ENCODE measurements at regions not wholly inside any gene's neighbourhood (a gene's known extent, or its start where the extent isn't known, plus 50 kb on each side); places are given as distances from the start of the nearest gene placed in this dataset.

- no peak for DNase-seq
Measured at GRCh38 chr2:30341500-30342267, 105.4 kb upstream of the LCLAT1 start.

- no peak for DNase-seq
Measured at GRCh38 chr2:30346471-30347169, 100.4 kb upstream of the LCLAT1 start.

DNA sequence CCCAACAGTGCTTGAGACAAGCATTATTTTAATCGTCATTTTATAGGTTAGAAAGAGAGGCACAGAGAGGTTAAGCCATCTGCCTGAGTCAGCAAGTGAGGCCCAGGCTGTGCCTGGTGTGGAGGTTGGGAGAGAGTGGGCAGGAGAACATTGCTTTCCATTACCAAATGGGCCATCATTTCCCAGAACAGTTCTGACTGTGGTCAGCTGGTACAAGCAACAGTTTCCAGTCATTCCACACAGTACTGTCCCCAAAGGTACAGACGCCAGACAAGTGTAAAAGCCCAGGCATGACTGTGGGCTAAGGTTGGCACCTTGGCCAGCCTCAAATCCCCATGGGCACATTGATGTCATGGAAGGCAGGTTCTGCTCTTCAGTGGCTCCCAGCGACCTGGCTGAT is 98.2 kb upstream of the LCLAT1 start:
- no peak for DNase-seq

DNA sequence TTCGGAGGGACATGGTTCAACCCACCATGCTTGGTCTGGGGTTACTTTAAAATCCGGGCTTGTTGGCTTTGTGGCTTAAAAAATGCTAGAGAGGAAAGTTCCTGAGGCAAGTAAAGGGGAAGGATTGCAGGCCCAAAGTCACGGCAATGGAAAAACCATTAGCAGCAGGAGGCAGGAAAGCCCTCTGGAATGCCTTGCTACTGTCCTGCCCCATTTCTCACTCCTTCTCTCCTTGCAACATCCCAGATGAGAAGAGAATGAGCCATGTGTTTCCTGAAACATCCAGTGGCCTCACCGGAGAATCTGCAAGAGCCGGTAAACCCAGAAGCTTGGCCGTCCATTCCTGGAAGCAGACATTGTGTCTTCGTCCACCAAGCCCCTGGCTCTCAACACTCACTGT is 97.4 kb upstream of the LCLAT1 start:
- no peak for DNase-seq

GRCh38 chr2:30351116-30351515 is 95.9 kb upstream of the LCLAT1 start:
- DNase-seq, result no peak

DNA sequence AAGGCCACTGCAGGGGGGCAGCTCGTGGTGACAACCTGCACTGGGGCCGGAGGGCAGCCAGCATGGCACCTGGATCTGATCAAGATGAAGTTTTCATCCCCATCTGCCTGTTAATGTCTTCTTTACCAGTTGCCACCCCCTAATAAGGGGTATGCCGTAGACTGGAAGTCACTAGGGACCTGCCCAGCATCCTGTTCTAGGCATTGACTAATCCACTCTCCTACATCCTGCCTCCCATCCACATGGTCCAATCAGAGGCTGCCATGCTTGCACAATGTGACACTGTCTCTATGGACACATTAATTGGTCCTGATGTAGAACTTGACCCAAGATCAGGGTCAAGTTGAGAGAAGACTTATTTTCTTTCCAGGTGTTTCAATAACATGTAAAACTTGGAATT is 95.1 kb upstream of the LCLAT1 start:
- DNase-seq, result no peak

- no peak for DNase-seq
Measured at GRCh38 chr2:30354150-30354549, 92.9 kb upstream of the LCLAT1 start.

- no peak for DNase-seq
Measured at GRCh38 chr2:30354621-30355020, 92.4 kb upstream of the LCLAT1 start.

DNA sequence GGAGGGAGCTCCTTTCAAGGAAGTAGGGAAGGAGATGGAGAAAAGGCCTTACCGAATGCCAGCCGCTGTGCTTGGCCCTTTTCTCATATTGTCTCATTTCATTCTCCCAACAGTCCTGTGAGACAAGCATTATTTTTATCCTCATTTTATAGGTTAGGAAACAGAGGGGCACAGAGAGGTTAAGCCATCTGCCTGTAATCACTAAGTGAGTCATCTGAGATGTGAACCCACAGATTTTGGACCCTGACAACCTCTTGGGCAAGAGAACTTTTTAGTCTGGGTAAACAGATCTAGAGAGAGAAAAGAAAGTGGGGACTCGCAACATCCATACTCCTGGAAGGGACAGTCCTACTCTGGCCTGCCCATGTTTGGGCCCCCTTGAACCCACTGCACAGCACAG is 91.7 kb upstream of the LCLAT1 start:
- DNase-seq, result no peak

DNA sequence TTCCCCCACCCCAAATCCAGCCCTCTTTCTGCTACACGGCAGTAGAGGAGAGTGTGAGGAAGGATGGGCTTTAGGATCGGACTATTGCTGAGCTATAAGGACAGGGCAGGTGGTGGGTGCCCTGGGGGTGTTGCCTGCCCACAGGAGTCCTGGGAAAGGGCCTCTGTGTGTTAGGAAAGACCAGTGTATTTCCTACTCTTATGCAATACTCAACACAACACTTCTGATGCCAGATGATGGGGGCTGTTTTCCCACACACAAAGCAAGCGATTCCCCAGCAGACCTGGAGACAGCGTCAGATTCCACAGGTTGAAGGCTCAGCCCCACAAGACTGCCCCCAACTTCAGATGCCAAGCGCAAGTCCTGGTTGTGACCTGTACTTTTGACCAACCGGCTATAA is 91.0 kb upstream of the LCLAT1 start:
- DNase-seq, result no peak

- no peak for DNase-seq
Measured at GRCh38 chr2:30356776-30357175, 90.3 kb upstream of the LCLAT1 start.

- no peak for DNase-seq
Measured at GRCh38 chr2:30358351-30358750, 88.7 kb upstream of the LCLAT1 start.

GRCh38 chr2:30358842-30359241 is 88.2 kb upstream of the LCLAT1 start:
- DNase-seq, result no peak

DNA sequence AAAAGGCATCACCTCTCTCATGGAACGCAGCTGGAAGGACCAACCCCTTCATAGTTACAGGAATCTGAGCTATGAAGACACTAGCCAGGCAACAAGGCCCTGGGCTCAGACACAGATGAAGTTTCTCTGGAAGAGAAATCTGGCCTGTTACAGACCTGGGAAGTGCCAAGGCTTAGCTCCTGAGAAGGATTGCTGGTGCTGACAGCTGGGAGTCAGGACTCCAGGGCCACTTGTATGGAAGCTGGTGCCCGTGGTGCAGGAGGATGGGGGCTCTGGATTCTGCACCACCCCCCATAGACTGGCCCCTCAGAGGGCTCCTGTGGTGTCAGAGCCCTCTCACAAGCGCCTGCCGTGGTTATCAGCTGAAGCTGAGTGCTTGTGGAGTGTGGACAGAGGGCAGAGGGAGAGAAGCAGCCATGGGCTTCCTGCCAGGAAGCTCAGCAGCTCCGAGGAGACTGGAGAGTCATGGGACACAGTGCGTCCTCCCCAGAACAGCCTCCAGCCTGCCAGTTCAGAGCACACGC is 87.3 kb upstream of the LCLAT1 start:
- no peak for DNase-seq

DNA sequence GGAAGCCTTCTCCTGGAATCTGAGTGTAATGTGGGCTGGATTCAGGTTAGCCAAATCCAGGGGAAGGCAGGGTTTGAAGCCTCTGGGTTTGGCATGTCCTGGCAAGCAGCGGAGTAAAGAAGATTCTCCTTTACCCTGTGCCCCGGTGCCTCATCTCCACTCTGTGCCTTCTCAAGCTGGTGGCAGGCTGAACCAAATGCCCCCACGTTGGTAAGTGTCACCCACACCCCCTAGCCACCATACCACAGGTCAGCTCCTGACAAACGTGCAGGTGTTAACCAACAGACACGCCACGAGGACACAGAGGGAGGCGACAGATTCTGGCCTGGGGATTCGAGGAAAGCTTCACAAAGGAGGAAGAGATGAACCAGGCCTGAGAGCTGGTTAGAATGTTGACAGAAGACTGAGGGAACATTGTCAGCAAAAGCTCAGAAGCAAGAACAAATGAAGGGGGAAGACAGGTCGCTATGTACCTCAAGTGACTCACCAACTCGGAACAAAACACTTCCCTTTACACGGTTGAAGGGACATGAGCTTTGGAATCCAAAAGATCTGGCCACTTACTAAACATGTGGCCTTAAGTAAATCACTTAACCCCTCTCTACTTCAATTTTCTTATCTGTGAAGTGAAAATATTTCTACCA is 85.2 kb upstream of the LCLAT1 start:
- no peak for DNase-seq

GRCh38 chr2:30362468-30363081 is 84.5 kb upstream of the LCLAT1 start:
- DNase-seq, result no peak

- no peak for DNase-seq
Measured at GRCh38 chr2:30363406-30363805, 83.6 kb upstream of the LCLAT1 start.

- DNase-seq, result no peak
Measured at GRCh38 chr2:30365201-30365600, 81.8 kb upstream of the LCLAT1 start.

GRCh38 chr2:30366199-30366691 is 80.8 kb upstream of the LCLAT1 start:
- no peak for DNase-seq

DNA sequence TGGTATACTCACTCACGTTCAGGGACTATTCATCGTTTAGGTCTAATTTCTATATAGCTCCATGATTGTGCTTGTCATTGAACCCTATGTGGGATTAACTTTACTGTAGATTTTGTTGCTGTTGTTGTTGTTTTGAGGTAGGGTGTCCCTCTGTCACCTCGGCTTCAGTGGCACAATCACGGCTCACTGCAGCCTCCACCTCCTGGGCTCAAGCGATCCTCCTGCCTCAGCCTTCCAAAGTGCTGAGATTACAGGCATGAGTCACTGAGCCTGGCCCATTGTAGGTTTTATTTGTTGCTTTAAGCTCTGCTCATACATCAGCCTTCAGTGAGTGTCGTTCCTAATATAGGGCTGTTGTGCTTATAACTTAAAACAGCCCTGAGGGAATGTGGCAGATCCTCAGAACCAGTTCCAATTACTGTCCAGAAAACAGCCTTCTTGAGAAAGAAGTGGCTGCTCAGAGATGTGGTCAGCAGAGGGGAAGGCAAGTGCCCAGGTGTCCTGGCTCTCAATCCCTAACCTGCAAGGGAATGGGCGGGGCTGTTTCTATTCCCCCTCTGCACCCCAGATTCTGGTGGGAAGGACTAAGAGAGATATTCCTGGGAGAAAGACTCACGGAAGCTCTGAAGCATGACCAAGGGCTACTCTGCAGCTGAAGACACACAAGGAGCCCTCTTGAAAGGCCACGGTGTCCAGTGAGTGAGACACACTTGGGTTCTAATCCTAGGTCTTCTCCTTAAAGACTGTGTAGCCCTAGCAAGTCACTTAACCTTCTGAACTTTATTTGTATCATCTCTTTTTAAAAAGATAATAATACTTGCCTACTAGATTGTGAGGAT is 79.6 kb upstream of the LCLAT1 start:
- no peak for DNase-seq

DNA sequence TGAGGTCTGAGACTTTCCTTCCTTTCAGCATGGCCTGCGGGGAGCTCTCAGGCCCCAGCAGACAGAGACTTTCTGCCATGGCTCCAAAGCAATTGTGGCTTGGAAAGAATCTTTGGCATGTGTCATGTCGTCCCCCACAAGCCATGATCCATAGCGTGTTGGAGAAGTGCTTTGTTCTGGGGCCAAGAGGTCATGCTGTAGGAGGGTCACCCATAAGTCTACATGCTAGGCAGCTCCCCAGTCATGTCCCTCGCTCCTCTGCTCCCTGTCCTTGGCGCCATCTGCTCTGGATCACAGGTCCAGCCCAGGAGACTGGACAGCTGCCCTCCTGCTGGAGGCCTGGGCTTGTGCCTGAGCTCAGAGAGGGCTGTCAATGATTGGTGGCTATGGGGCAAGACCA is 78.8 kb upstream of the LCLAT1 start:
- DNase-seq, result no peak

GRCh38 chr2:30371028-30371689 is 75.9 kb upstream of the LCLAT1 start:
- no peak for DNase-seq

Data from T-helper 9 cell (primary cell).